HG02642 (cell line): ENCODE measurements at regions not wholly inside any gene's neighbourhood (a gene's known extent, or its start where the extent isn't known, plus 50 kb on each side); places are given as distances from the start of the nearest gene placed in this dataset.

ENCODE experiments used
- ATAC-seq: cut with Tn5 transposase; IDR thresholded peaks from one replicate; pipeline ENCODE4 v1.9.1; 2021; ENCODE audit warnings: mild to moderate bottlenecking; ENCODE audit not compliant: unreplicated experiment, poor library complexity

DNA sequence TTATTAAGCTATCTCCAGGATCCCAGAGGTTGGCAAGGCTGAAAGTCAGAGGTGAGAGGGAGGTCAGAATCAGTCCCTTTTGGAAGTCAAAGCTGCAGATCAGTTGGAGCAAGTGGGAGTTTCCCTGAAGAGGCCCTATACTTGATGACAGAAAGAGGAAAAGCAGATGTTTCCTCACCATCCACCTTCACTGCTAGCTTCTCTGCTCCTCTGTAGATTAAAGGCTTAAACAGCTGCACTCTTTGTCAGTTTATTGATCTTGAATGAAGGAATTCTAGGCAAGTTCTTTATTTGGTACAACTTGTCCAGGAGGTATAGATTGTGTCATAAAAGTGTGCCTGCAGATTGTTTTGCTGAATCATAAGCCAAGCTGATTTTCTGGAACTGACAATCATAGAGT lies 408.2 kb upstream of the TGFBR2 start:
- ATAC-seq, result no peak

DNA sequence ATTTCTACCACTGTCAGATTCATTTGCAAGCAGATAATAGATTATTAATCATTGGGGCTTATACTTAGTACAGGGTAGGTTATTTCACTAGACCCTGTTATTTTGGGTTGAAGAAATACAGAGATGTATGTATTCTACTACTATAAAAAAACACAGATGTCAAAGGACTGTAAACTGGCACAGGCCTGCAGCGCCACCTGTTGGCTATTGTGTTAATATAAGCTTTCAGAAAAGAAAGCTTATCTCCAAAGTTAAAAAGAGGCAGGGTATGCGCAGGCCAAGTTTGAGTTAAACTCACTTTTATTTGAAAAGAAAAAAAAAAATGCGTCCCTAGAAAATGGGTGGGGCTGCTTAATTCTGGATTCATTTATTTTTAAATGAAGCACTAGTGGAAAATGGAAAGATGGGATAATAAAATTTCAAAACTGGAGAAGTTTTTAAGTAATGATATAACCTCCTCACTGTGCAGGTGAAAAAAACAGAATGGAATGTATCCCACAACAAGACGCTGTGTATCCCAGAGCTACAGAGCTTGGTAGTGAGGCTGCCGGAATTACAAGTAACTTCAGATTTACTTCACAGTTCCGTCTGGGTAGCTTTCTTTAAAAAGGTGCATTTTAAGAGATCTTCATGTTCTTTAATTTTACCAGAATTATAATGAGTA lies 407.2 kb upstream of the TGFBR2 start:
- peak; percentile 69 for ATAC-seq

DNA sequence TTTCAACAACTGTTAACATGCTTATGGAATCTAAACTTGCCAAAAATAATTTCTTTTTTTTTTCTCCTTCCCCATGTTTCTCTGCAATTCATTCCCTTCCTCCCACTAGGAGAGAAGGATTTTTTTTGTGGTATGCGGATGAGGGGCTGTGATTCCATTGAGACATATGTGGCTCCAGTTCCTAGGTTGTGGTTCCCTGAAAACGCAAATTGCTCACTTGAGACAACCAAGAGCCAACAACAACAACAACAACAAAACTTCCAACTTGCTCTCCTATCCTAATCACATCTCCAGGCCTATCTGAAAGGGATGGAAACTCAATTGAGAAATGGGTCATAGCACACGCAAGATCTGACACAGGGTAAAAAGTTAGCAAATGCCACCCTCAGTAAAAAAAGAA lies 406.5 kb upstream of the TGFBR2 start:
- ATAC-seq, result no peak

DNA sequence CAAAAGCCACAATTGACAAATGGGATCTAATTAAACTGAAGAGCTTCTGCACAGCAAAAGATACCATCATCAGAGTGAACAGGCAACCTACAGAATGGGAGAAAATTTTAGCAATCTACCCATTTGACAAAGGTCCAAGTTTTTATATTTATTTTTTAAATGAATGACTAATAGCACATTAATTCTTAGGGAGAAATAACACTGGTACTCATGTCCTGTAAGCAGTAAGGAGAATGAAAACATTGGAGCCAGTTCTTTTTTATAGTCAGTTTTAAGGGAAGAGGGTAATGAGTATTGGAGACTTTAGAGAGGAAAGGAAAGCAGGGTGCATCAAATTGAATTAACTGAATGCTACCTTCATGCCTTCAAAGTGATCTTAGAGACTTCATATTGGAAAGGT lies 404.7 kb upstream of the TGFBR2 start:
- no peak for ATAC-seq

DNA sequence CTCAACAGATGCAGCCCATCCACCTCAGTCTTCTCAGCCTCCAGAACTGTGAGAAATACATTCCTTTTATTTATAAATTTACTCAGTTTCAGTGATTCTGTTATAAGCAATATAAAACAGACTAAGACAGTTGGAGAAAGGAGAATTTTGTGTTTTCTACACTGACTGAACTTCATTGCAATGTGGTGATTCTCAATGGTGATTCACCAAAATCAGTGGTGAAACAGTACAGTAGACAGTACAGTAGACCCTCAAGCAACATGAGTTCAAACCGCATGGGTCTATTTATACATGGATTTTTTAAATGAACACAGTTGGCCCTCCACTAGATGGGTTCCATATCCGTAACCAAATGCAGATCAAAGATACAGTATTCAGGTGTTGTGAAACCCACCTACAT lies 403.1 kb upstream of the TGFBR2 start:
- ATAC-seq, result no peak

DNA sequence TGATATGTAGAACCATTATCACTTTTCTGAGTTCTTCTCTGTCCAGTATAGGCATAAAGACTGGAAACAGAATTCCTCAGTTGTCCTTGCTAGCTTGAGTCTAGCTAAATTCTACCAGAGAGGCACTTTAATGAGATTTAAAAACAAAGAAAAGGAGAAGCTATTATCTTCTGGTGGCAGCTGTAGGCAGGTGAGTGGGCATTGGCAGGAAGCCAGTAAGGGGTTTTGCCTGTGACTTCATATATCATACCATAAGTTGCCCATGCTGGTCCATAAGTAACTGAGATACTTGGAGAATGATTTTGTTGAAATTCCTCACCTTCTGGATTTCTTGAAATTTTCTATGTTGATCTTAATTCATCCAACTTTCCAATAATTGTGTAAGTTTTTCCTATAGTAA lies 402.3 kb upstream of the TGFBR2 start:
- no peak for ATAC-seq

DNA sequence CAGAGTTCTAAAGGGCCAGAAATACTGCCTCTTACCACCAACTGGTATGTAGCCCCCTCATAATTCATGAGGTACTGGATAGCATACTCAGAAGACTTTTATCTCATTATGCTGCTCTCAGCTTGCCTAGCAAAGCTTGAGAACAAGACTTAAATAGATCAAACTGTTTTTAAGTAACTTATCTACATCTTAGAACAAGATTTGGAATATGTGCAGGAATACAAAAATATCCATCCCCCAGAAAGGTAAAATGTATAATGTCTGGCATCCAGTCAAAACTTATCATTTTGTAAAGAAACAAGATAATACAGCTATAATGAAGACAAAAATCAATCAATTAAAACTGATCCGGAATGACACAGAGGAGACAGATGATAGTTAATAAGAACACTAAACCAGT lies 400.4 kb upstream of the TGFBR2 start:
- ATAC-seq, result no peak

DNA sequence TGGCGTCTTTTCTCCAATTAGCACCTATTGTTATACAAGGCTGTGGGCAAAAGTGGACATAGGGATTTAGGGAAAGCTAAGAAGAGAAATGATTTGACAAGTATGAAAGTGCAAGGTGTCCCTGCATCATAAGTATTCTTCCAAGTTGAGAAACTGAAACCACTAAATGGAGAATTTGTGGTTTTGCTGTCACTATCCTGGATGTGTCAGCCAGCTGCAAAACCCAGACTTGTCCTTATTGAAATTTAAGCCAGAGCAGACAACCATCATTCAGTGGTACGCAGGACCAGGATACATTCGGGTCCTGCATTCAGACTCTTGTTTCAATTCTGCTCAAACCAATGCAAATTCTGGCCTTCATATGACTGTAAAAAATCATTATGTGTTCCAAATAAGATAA lies 384.8 kb upstream of the TGFBR2 start:
- no peak for ATAC-seq

DNA sequence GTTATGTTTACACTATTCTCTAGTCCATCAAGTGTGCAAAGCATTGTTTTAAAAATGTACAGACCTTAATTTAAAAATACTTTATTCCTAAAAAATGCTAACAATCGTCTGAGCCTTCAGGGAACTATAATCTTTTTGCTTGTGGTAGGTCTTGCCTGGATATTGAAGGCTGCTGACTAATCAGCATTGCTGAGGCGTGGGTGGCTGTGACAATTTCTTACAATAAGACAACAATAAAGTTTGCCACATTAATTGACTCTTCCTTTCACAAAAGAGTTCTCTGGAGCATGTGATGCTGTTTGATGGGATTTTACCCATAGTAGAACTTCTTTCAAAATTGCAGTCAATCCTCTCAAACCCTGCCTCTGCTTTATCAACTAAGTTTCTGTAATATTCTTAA lies 384.0 kb upstream of the TGFBR2 start:
- no peak for ATAC-seq

DNA sequence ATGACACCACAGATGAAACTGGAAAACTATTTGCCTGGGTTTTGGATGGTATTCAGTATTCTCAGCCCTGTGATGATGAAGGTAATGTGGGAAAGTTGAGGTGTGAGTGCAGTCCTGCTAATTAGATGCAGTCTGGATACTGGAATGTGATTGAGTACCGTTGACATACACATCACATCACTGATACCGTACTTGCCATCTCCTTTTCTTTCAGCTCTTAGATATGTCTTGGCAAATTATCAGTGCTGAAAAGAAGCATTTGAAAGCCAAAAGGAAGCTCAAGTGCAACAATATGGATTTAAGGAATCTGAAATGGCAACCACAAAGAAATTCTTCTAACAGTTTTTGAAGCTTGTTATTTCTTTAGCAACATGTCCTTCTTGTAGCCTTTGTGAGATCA lies 381.4 kb upstream of the TGFBR2 start:
- ATAC-seq, result no peak

DNA sequence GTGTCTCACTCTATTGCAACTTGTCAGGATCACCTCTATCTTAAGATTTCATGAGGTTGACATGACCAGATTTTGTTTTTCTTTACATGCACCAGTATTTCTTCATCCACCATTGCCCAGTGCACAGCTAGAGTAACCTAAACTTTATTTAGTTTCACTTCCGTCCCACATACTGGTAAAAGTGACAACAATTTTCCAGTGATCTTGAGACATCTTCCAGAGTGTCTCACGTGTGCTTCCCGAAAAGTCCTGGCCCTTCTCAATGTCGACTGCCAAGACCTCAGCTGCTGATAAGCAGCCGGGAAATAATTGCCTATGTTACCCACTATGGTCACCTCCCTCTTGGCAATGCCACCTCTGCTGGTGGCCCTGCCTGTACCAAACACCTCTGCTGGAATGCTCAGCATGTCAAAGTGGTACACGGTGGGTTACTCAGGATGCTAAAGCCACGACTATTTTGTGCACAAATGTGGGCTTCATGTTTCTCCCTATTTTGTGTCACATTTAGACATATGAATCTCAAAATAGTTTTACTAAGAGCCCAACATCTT lies 379.7 kb upstream of the TGFBR2 start:
- ATAC-seq, result no peak

DNA sequence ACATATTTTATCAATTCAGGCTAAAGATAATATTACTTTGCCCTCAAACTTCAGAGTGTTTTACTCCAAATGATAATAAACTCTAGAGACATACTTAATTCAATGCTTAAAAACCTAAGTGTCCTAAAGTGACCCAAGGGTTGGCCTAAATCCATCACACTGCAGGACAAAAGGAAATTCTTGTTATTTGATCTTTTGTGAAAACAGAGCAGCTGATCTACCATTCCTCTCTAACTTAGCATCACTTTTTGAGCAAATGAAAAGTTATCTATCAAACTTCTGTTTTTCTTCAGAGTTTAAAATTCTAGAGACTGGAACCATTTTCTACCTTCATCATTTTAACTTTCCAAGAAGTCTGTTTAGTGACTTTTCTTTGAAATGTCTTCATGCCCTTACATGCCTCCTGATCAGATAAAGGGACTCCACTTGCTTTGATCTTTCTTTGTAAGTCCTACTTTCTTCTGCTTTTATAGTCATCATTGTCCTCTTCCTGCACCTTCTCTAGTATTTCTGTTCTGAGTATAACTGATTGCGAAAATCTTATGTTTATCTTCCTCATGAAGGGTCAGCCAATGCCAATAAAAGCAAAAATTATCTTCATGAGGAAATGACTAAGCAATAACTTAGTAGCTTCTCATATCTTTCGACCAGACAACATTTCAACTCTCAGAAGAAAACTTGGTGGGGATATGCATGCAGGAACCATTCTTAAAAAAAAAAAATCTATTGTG lies 378.7 kb upstream of the TGFBR2 start:
- ATAC-seq, result no peak

DNA sequence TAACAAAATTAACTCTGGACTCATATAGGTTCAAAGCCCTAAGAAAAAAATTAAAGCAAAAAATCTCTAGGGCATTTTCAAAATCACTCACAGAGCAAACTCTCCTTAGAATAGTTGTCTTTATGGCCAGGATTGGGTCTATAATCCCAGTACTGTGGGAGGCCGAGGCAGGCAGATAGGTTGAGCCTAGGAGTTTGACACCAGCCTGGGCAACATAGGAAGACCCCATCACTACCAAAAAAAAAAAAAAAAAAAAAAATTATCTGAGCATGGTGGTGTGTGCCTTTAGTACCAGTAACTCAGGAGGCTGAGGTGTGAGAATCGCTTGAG lies 378.1 kb upstream of the TGFBR2 start:
- ATAC-seq, result no peak

DNA sequence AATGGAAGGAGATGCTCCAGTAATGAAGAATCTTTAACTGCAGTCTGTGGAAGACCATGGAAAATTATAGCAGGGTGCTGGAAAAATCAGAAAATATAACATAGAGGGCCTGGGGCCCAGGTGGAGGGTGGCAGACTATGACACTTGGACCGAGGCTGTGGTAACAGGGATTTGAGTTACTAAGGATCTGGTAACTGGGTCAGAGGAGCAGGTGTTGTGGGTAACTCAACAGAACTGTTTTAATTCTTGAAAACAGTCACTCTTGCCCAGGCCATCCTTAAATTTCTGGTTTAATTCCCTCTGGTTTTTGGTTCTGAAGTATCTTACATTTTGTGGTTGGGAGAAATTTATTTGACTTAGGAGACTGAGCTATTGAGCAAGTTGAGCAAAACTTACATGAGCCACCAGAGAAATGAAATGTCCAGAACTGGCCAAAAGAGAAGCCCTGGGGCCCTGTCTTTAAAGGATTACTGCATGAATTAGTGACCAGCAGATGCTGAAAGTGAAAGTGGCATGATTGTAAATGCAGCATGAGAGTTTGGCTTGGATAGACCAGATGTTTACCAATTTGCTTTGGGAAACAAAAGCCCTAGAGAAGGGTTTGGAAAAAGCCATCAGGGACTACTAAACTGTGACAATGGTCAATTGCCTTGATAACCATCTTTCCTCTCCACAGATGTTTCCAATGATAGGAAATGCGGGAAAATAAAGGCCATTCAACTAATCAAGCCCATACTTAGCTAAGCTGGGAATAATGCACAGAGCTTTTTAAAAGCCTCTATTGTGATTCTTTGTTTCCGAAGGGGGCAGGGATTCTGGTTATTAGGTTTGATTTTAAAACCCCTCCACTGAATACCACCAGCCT lies 374.9 kb upstream of the TGFBR2 start:
- ATAC-seq, result no peak

DNA sequence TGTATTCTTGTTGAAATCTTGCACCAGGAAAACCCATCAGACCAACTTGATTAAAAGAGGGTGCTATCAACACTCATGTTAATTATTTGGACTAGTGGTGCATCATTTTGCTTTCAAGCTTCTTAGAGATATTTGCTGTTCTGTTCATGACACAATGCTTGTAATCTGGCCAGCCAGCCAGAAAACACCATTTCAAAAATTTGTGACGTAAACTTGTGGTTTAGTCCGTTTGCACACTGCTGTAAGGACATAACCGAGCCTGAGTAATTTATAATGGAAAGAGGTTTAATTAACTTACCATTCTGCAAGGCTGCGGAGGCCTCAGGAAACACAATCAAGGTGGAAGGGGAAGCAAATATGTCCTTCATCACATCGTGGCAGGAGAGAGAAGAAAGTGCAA lies 374.3 kb upstream of the TGFBR2 start:
- no peak for ATAC-seq

DNA sequence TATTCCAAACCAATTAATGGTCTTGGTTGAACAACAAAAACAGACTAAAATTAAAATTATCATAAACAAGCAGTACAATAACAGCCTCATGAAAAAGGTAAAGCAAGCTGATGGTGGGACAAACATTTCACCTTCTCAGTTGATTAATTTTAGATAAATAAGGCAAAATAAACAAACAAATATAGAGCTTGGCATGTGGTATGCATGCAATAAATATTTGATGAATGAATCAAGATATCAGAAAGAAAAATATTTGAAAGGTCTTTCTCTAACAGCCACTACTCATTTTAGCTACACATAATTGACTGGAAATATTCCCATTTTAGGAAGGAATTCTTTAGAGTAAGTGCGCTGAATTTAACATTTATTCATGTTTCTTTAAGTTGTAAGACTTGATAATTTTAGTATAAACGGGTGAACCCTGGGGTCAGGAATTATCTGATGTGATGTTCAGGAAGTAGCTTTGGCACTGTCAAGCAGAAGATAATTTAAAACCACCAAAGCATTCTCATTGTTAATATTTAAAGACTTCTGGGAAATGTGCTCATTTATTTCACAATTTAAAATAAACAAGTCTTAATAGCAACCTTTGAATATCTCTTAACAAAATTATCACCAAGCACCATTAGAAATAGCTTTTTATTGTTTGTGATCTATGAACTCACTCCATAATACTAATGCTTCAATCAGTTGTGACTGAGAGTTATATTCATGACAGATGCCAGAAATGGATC lies 372.3 kb upstream of the TGFBR2 start:
- no peak for ATAC-seq

DNA sequence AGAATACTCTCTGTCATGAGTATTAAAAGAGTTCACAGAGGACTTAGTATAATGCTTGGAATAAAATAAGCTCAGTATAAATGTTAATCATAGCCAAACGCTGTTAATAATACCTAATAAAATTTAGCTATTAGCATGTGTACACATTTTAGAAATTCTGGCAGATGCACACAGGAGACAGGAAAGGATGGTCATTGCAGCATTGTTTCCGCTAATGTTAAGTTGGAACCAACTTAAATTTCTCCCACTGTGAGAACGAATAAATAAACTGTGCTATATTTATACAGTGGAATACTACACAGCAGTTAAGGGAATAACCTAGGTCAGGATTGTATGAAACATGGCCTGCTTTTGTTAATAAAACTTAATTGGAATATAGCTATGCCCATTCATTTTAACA lies 370.4 kb upstream of the TGFBR2 start:
- ATAC-seq, result no peak

DNA sequence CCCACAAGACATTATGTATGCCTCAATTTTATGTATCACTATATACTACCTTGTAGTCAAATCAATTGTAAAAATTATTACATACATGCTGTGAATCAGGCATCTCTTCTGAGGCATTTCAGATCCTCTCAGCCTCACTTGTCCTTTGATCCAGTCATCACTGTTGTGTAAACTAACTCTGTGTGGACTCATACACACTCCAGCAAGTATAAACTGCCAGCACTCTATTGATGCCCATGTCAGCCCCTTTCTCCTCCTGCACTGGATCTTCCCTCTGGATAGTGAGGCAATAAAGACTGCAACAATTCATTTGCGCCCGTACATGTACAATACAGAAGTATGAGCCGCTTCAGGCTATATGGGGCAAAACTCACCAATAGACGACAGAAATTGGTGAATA lies 364.7 kb upstream of the TGFBR2 start:
- ATAC-seq, result no peak

DNA sequence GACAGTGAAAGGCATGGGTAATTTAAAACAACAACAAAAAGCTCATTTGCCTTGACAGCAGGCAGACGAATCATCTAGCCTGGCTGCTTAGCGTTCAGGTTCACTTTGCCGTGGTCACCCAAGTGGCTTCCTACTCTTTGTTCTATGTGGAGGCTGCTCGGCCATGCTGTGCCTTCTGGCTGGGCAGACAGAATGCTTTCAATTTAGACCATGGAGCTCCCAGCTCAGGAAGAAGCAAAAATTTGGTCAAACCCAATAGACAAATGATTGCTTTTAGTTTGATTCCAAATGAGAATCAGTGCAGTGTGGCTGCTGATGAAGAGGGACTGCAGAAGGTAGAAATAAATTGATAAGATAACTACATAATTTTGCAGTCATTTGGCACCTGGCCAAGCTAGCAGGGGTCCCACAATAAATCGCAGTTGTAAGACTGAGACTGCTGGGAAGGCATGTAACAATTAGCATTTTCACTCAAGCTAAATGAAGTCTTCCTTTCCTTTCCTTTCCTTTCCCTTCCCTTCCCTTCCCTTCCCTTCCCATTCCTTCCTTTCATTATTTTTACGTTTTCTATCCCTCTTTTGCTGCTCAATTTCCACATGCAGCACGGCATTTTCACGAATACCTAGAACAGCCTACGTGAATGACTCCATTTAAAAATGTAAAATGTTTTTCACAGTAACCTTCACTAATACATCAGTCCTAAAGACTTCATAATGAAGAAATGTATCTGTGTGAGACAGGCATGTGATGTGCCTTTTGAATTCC lies 360.4 kb upstream of the TGFBR2 start:
- no peak for ATAC-seq

DNA sequence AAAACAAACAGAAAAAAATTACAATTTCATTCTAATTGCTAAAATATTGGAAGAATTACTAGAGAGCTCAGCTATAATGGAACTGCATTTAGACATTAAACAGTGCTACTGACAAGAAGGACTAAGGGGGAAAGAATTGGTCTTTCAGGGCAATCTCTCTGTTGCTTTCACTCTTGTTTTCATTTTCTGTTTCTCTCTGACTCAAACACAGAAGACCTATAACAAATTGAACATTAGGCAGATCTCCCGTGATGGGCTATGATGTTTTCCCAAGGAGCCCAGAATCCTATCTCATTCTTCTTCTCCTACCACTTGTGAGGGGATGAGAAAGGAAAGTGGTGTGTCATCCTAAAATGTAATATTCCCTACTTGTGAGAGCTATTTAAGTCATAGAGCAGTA lies 358.0 kb upstream of the TGFBR2 start:
- ATAC-seq, result peak; percentile 69
